ENCODE measurements at regions not wholly inside any gene's neighbourhood (a gene's known extent, or its start where the extent isn't known, plus 50 kb on each side); places are given as distances from the start of the nearest gene placed in this dataset.

DNA sequence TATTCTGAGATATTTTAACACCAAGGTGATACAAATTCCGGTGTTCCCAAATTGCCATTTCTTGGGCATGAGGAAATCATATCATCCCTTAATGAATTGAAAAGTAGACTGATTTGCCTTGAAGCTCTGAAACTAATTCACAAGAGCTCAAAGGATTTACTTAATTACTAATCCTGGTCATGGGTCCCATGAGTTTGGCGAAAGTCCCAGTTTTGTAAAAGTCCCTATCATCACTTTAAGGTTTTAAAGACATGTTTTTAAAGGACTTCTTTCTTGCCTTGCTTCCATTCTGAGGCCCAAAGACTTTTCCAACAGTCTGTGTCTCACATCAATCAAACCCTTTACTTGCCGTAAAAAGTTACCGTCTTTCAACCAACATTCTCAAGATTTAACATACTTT is 377.9 kb downstream of the DNAJB9 start:
- peaks cover 5% of the 10 kb centered on the region for H3K9me3 ChIP-seq (ENCODE audit: control insufficient read depth, low read depth, low read length)
- H3K27ac ChIP-seq (ENCODE audit: low read length), result no peak overlapping the region
- no peaks in the 10 kb centered on the region for H3K36me3 ChIP-seq (ENCODE audit: control insufficient read depth, insufficient read depth, low read length)
- no peaks in the 10 kb centered on the region for H3K27me3 ChIP-seq (ENCODE audit: control insufficient read depth, insufficient read depth, low read length)
- H3K4me3 ChIP-seq (ENCODE audit: low read length), result no peak overlapping the region
- H3K4me1 ChIP-seq (ENCODE audit: control insufficient read depth, insufficient read depth, low read length), result no peaks in the 10 kb centered on the region
- 100% methylated on average over 2 of the region's 4 CpGs for WGBS (ENCODE audit: insufficient coverage, low lambda C conversion rate)
- no peak for DNase-seq

DNA sequence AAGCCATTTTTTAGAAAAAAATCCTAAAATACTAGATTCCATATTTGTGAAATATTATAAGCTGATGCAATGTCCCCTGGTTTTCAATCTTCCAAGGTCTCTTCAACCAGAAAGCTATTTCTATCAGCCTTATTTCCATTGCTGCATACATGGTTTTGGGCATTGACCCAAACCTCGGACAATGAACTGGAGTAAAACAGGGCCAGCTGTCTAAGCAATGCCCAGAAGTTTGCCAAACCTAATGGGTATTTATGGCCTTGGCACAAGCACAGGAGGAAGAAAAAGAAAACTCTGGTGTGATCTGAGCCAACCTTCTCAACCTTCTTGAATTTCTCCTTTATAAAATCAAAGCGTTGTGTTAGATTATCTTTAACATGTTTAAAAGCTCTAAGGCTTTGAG is 402.3 kb downstream of the DNAJB9 start:
- Histone ChIP-seq H3K4me3 (ENCODE audit: low read length) (no peak overlapping the region), H3K27me3 (ENCODE audit: control insufficient read depth, insufficient read depth, low read length) (no peaks in the 10 kb centered on the region), H3K9me3 (ENCODE audit: control insufficient read depth, low read depth, low read length) (no peaks in the 10 kb centered on the region), H3K4me1 (ENCODE audit: control insufficient read depth, insufficient read depth, low read length) (no peaks in the 10 kb centered on the region), H3K36me3 (ENCODE audit: control insufficient read depth, insufficient read depth, low read length) (no peaks in the 10 kb centered on the region), H3K27ac (ENCODE audit: low read length) (no peak overlapping the region)
- DNase-seq, result no peak
- 90% methylated on average over 1 of the region's 2 CpGs for WGBS (ENCODE audit: insufficient coverage, low lambda C conversion rate)

DNA sequence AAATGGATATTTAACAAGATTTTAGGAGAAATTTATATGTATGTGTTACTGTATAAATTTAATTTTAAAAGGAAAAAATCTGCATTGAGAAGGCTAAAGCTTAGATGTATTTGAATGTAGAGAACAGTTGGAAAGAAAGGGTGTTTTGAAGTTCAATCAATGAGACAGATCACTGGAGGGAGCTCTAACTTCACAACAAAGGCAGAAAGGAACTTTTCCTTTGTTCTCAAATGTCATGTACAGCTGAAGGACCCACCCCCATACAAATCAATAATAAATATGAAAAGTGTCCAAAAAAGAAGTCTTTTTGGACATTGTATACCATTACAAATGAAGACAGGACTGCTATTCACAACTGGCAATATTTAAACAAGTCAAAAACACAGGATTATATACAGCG is 403.4 kb downstream of the DNAJB9 start:
- no peaks in the 10 kb centered on the region for H3K9me3 ChIP-seq (ENCODE audit: control insufficient read depth, low read depth, low read length)
- no peak for DNase-seq
- H3K27ac ChIP-seq (ENCODE audit: low read length), result no peak overlapping the region
- 100% methylated on average over 1 of the region's 1 CpG for WGBS (ENCODE audit: insufficient coverage, low lambda C conversion rate)
- no peaks in the 10 kb centered on the region for H3K36me3 ChIP-seq (ENCODE audit: control insufficient read depth, insufficient read depth, low read length)
- H3K27me3 ChIP-seq (ENCODE audit: control insufficient read depth, insufficient read depth, low read length), result no peaks in the 10 kb centered on the region
- H3K4me1 ChIP-seq (ENCODE audit: control insufficient read depth, insufficient read depth, low read length), result no peaks in the 10 kb centered on the region
- H3K4me3 ChIP-seq (ENCODE audit: low read length), result no peak overlapping the region

DNA sequence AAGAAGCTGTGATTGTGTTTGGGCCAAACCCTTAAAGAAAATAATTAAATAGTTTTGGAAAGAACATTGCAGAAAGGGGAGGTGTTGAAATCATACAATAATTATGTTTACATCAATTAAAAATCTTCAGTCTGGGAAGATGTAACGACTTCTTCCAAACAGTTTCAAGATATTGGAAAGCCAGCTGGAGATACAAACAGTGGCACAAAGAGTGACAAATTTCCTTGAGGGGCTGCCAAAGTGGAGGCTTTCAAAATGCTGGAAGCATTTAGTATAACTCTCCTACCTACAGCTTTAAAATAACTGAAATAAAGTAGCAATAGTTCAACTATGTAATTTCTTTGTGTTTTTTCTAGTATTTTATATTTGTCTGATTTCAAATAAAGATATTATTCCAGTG is 405.0 kb downstream of the DNAJB9 start:
- no peak for DNase-seq
- no peaks in the 10 kb centered on the region for H3K27me3 ChIP-seq (ENCODE audit: control insufficient read depth, insufficient read depth, low read length)
- H3K4me3 ChIP-seq (ENCODE audit: low read length), result no peak overlapping the region
- no CpG with 5 or more reads among the region's 1 CpG for WGBS (ENCODE audit: insufficient coverage, low lambda C conversion rate)
- H3K36me3 ChIP-seq (ENCODE audit: control insufficient read depth, insufficient read depth, low read length), result no peaks in the 10 kb centered on the region
- no peak overlapping the region for H3K27ac ChIP-seq (ENCODE audit: low read length)
- no peaks in the 10 kb centered on the region for H3K4me1 ChIP-seq (ENCODE audit: control insufficient read depth, insufficient read depth, low read length)
- no peaks in the 10 kb centered on the region for H3K9me3 ChIP-seq (ENCODE audit: control insufficient read depth, low read depth, low read length)

DNA sequence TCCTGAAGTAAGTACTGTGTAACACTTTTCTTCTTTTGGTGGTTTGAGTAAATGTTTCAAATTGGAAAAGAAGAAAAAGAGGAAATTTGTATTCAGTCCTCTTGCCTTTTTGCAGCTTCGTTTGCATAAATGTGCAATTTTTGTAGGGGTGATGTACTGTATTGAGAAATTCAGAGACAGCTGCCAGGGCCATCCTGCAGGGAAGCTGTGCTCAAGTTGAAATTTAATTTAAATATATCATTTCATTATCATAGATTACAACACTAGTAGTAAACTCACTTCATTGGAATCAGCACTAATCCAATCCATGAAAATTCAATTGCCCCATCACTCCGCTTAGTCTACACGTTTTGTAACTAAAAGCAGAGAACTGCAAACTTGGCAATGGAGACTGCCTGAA is 415.4 kb downstream of the DNAJB9 start:
- no peaks in the 10 kb centered on the region for H3K9me3 ChIP-seq (ENCODE audit: control insufficient read depth, low read depth, low read length)
- no peak for DNase-seq
- no peaks in the 10 kb centered on the region for H3K36me3 ChIP-seq (ENCODE audit: control insufficient read depth, insufficient read depth, low read length)
- H3K27me3 ChIP-seq (ENCODE audit: control insufficient read depth, insufficient read depth, low read length), result no peaks in the 10 kb centered on the region
- no peak overlapping the region for H3K4me3 ChIP-seq (ENCODE audit: low read length)
- no peaks in the 10 kb centered on the region for H3K4me1 ChIP-seq (ENCODE audit: control insufficient read depth, insufficient read depth, low read length)
- no peak overlapping the region for H3K27ac ChIP-seq (ENCODE audit: low read length)
- no CpG with 5 or more reads among the region's 3 CpGs for WGBS (ENCODE audit: insufficient coverage, low lambda C conversion rate)

DNA sequence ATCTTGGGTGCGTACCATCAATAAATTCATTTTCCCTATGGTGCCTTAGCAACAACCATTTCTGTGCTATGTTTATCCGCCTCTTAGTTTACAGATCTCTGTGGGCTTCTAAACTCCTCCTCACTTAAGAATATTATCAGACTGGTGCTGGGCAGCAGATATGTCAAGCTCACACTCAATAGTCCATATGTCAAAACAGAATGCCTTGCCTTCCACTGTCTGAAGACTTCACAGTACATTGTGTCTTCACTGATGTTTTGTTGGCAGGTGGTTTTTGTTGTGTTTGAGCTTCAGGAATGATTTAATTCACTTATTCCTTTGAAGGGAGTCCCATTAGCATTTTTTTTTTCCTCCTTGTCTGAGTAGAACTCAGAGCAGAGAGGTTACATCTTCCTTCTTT is 419.6 kb downstream of the DNAJB9 start:
- H3K4me3 ChIP-seq (ENCODE audit: low read length), result no peak overlapping the region
- H3K4me1 ChIP-seq (ENCODE audit: control insufficient read depth, insufficient read depth, low read length), result no peaks in the 10 kb centered on the region
- H3K9me3 ChIP-seq (ENCODE audit: control insufficient read depth, low read depth, low read length), result no peaks in the 10 kb centered on the region
- no peaks in the 10 kb centered on the region for H3K36me3 ChIP-seq (ENCODE audit: control insufficient read depth, insufficient read depth, low read length)
- no peaks in the 10 kb centered on the region for H3K27me3 ChIP-seq (ENCODE audit: control insufficient read depth, insufficient read depth, low read length)
- no peak for DNase-seq
- H3K27ac ChIP-seq (ENCODE audit: low read length), result no peak overlapping the region
- WGBS (ENCODE audit: insufficient coverage, low lambda C conversion rate), result no CpG with 5 or more reads among the region's 2 CpGs

DNA sequence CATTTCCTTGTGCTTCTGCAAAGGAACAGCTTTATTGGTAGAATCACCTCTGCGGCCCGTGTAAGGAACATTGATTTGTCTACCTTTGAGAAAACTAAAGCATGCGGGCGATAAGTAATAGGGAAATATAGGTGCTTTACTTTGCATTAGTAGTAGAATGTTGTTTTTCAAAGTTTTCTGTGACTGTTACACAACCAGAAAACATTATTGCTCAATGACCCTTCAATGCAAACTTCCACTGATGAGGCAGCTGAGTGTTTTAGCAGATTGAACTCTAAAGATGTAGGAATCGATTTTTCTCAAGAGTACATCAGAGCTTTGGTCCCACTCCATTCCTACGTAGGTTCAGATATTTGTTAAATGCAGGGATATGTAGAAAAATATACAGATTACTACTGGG is 427.8 kb downstream of the DNAJB9 start:
- DNase-seq, result no peak
- H3K4me1 ChIP-seq (ENCODE audit: control insufficient read depth, insufficient read depth, low read length), result no peaks in the 10 kb centered on the region
- no peak overlapping the region for H3K4me3 ChIP-seq (ENCODE audit: low read length)
- no peak overlapping the region for H3K27ac ChIP-seq (ENCODE audit: low read length)
- H3K36me3 ChIP-seq (ENCODE audit: control insufficient read depth, insufficient read depth, low read length), result no peaks in the 10 kb centered on the region
- no peaks in the 10 kb centered on the region for H3K9me3 ChIP-seq (ENCODE audit: control insufficient read depth, low read depth, low read length)
- 100% methylated on average over 1 of the region's 6 CpGs for WGBS (ENCODE audit: insufficient coverage, low lambda C conversion rate)
- no peaks in the 10 kb centered on the region for H3K27me3 ChIP-seq (ENCODE audit: control insufficient read depth, insufficient read depth, low read length)

DNA sequence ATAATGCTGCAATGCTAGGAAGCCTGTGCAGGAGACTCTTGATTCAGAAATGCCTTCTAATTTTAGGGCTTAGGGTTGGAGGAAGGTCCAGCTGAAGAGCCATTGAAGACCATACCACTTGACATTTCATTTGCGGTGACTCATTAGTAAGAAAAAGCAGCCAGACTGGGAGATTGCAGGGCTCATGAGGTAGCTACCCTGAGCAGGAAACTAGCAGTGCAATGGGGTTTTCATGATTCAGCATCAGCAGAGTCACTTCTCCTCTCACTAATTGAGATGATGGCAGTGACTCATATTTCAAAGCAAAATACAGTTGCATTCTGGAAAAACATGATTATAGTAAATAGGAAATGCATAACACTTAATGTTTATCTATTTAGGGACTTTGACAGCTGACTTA is 434.1 kb downstream of the DNAJB9 start:
- Histone ChIP-seq H3K27me3 (ENCODE audit: control insufficient read depth, insufficient read depth, low read length) (no peaks in the 10 kb centered on the region), H3K36me3 (ENCODE audit: control insufficient read depth, insufficient read depth, low read length) (no peaks in the 10 kb centered on the region), H3K27ac (ENCODE audit: low read length) (no peak overlapping the region), H3K9me3 (ENCODE audit: control insufficient read depth, low read depth, low read length) (no peaks in the 10 kb centered on the region), H3K4me1 (ENCODE audit: control insufficient read depth, insufficient read depth, low read length) (no peaks in the 10 kb centered on the region), H3K4me3 (ENCODE audit: low read length) (no peak overlapping the region)
- DNase-seq, result no peak
- no CpG with 5 or more reads among the region's 1 CpG for WGBS (ENCODE audit: insufficient coverage, low lambda C conversion rate)

DNA sequence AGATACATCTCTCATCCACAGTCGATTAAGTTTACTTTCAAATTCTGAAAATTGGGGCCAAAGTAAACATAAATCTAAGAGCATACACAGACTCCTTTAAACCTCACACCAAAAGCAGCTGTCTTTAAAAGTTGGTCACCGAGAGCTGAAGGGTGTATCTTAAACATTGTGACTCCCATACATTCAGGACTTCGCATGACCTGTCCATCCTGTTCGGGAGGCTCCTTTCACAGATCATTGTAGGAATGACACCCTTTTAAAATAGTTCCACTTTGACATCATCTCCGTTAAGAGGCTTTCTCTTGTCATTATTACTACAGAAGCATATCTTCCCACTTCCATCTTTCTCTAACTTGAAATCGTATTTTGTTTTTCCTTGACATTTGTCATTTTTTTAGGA is 440.0 kb downstream of the DNAJB9 start:
- H3K36me3 ChIP-seq (ENCODE audit: control insufficient read depth, insufficient read depth, low read length), result no peaks in the 10 kb centered on the region
- H3K9me3 ChIP-seq (ENCODE audit: control insufficient read depth, low read depth, low read length), result no peaks in the 10 kb centered on the region
- DNase-seq, result no peak
- no peaks in the 10 kb centered on the region for H3K27me3 ChIP-seq (ENCODE audit: control insufficient read depth, insufficient read depth, low read length)
- H3K4me3 ChIP-seq (ENCODE audit: low read length), result no peak overlapping the region
- H3K4me1 ChIP-seq (ENCODE audit: control insufficient read depth, insufficient read depth, low read length), result no peaks in the 10 kb centered on the region
- no CpG with 5 or more reads among the region's 6 CpGs for WGBS (ENCODE audit: insufficient coverage, low lambda C conversion rate)
- H3K27ac ChIP-seq (ENCODE audit: low read length), result no peak overlapping the region

DNA sequence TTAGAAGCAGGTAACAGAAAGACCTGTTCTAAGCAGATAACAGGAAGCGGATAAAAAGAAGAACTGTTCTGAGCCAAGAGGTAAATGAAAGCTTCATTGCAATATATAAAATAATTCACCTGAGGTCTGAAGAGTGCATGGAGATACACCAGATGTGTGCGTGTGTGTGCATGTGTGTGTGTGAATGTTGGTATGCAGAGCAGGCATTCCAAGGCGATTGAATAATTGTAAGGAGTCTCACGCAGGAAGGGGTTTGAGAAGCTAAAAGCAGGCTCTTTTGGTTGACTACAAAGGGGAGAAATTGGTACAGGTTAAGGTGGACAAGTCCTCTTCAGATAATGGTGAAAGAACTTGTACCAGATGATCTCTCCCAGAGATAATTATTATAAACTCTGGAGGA is 450.6 kb downstream of the DNAJB9 start:
- H3K4me1 ChIP-seq (ENCODE audit: control insufficient read depth, insufficient read depth, low read length), result no peaks in the 10 kb centered on the region
- no peaks in the 10 kb centered on the region for H3K9me3 ChIP-seq (ENCODE audit: control insufficient read depth, low read depth, low read length)
- no peaks in the 10 kb centered on the region for H3K36me3 ChIP-seq (ENCODE audit: control insufficient read depth, insufficient read depth, low read length)
- no peak for DNase-seq
- no peak overlapping the region for H3K4me3 ChIP-seq (ENCODE audit: low read length)
- H3K27ac ChIP-seq (ENCODE audit: low read length), result no peak overlapping the region
- H3K27me3 ChIP-seq (ENCODE audit: control insufficient read depth, insufficient read depth, low read length), result no peaks in the 10 kb centered on the region
- WGBS (ENCODE audit: insufficient coverage, low lambda C conversion rate), result 80% methylated on average over 3 of the region's 4 CpGs

DNA sequence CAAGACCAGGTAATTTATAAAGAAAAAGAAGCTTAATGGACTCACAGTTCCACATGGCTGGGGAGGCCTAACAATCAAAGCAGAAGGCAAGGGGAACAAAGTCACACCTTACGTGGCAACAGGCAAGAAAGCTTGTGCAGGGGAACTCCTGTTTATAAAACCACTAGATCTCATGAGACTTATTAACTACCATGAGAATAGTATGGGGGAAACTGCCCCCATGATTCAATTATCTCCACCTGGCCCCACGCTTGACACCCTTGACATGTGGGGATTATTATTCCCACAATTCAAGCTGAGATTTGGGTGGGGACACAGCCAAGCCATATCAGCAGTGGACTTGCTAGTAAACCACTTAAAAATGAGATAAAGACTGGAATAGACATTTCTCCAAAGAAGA is 451.7 kb downstream of the DNAJB9 start:
- H3K9me3 ChIP-seq (ENCODE audit: control insufficient read depth, low read depth, low read length), result no peaks in the 10 kb centered on the region
- no CpG with 5 or more reads among the region's 2 CpGs for WGBS (ENCODE audit: insufficient coverage, low lambda C conversion rate)
- no peak overlapping the region for H3K27ac ChIP-seq (ENCODE audit: low read length)
- no peaks in the 10 kb centered on the region for H3K27me3 ChIP-seq (ENCODE audit: control insufficient read depth, insufficient read depth, low read length)
- no peaks in the 10 kb centered on the region for H3K4me1 ChIP-seq (ENCODE audit: control insufficient read depth, insufficient read depth, low read length)
- H3K4me3 ChIP-seq (ENCODE audit: low read length), result no peak overlapping the region
- H3K36me3 ChIP-seq (ENCODE audit: control insufficient read depth, insufficient read depth, low read length), result no peaks in the 10 kb centered on the region
- no peak for DNase-seq
